GM19023 (cell line): ENCODE measurements at regions not wholly inside any gene's neighbourhood (a gene's known extent, or its start where the extent isn't known, plus 50 kb on each side); places are given as distances from the start of the nearest gene placed in this dataset.

ENCODE experiments used
- ATAC-seq: cut with Tn5 transposase; IDR thresholded peaks from one replicate; pipeline ENCODE4 v1.9.1; 2021; ENCODE audit warnings: mild to moderate bottlenecking, moderate library complexity; ENCODE audit not compliant: unreplicated experiment

DNA sequence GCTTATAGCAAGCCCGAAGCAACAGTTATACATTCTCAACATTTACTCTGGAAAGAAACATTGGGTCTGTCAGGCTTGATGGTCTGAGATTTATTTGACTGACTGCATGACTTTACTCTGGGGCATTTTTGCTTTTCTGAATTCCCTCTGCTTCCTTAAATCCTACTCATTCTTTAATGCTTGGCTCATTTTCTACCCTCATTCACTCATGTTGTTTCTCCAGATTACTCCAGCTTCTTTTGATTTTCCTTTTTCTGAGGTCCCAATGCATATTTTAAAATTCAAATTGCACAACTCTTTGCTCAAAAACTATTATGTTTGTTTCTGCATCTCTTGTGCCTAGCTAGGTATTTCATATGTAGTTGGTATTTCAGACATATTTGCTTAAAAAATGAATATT, 2002.9 kb upstream of the NUDT12 start:
- no peak for ATAC-seq

GRCh38 chr5:105563842-105564241, 2001.3 kb upstream of the NUDT12 start:
- no peak for ATAC-seq

DNA sequence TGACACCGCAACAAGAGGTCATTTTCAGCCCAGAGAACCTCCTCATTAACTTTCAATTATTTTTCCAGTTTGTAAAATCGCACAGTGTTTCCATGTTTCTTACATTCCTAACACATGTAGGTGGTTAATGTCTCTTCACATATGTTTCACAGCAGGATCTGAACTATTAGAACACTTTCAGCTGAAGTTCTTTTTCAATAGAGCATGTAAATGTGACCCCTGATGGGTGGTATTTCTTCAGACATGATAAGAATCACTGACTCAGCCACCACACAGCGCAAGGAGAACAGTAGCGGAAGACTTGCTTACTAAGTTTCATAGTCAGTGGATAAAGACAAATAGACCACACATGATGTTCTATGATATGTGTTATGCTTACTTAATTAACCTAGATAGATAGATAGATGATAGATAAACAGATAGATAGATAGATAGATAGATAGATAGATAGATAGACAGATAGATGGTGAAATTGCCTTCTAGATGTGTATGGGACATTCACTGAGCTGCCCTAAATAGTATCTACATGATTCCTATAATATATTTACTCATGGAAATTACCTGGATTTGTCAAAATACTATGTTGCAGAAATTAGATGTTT, 1992.1 kb upstream of the NUDT12 start:
- no peak for ATAC-seq

DNA sequence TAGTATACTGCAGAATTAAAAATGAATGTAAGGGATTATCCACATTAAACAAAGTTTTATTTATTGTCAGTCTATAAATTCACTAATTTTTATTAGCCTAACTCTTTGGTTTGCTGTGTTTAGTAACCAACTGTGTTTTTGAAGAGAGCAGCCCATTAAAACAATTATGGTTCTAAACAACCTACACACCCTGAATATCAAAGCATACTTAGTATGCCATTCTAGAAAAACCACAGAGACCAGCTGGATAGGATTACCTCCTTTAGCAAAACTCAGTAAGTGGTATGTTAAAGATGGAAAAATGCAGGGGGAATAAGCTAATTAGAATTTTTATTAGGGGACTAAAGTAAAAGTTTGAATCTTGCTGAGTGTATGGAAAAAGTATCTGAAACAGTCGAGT, 1981.7 kb upstream of the NUDT12 start:
- no peak for ATAC-seq

DNA sequence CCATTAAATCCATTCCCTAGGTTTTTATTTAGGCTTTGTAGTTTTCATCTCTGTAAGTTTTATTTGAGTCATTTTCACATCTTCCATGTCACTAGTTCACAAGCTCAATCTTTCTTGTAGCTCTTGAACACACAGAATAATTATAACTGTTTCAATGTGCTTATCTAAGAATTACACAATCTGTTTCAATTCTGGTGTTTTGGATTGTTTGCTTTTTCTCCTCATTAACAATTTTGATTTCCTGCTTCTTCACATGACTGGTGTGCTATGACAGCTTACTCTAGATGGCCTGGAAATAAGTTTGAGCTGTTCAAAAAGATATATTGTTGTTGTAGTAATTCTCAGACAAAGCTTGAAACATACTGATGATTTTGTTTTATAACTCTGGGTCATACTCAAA, 1974.1 kb upstream of the NUDT12 start:
- no peak for ATAC-seq

- no peak for ATAC-seq
Measured at GRCh38 chr5:105530716-105531261, 1968.2 kb upstream of the NUDT12 start.

DNA sequence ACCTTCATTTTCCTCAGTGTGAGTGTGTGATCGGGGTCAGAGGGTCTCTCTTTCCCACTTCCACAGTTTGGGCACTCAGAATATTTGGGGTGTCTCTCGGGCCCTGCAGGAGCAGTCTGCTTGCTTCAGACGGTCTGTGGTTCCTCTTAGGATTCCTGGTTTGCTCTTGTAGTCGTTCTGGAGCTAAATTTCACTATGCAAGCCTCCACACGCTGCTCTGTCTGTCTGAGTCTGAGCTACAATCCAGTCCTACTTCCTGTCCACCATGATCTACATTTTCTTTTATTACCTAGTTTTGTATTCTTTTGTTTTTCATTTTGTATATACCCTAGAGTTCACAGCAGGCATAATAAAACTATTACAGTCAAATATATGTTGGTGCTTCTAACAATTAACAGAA, 1967.3 kb upstream of the NUDT12 start:
- no peak for ATAC-seq

DNA sequence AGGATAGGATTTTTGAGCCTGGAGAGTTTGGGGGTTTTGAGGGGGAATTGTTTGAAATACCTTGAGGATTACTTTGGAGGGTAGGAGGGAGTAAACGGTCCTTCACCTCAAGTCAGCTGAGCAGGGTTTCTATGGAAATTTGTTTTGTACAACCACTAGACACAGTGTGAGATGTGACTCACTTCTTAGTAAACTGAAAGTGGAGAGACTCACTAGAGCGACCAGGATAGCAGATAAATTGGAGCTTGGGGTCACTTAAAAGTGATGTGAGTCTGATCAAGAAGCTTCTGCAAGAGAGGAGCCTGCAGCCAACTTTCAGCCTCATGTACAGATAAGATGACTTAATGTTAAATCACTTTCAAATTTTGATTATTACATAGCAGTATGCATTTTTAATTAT, 1945.9 kb upstream of the NUDT12 start:
- ATAC-seq: no peak

GRCh38 chr5:105506692-105507277, 1944.2 kb upstream of the NUDT12 start:
- ATAC-seq: no peak

GRCh38 chr5:105503950-105504349, 1941.4 kb upstream of the NUDT12 start:
- ATAC-seq: no peak

GRCh38 chr5:105501315-105501714, 1938.7 kb upstream of the NUDT12 start:
- no peak for ATAC-seq

DNA sequence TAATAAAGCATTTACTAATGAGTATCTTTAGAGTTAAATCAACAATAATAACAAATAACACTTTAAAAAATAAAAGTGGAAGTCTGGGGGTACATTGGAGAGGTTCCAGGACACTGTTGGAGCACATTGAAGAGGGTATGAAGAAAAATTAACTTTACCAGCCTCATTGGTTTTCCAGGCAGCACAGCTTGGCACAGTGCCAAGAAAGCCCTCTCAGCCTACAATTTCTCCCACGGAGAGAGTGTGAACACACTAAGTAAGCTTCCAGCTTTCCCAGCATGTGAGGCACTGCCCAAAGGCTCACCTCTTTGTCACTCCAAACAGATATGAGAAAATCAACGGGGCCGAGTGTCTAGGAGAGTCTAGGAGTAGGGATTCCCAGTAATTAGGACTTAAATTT, 1912.8 kb upstream of the NUDT12 start:
- ATAC-seq: no peak

DNA sequence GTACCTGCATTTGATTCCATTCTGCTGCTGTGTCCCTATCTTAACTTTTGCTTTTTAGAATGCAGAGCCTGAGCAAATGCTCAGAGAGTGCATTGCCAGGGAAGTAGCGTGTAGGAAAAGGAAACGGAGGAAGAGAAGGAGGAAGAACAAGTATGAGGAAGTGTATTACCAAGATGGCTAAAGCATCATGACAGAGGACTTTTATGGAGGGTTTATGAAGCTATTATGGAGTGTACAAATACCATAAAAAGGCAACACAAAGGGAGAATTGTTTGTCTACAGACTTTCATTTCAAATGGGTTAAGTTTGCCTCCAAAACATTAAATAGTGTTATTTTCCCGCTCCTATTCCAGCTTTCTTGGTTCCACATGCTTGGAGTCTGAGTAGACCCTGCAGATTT, 1899.8 kb upstream of the NUDT12 start:
- ATAC-seq: no peak

- no peak for ATAC-seq
Measured at GRCh38 chr5:105460721-105461120, 1898.1 kb upstream of the NUDT12 start.

DNA sequence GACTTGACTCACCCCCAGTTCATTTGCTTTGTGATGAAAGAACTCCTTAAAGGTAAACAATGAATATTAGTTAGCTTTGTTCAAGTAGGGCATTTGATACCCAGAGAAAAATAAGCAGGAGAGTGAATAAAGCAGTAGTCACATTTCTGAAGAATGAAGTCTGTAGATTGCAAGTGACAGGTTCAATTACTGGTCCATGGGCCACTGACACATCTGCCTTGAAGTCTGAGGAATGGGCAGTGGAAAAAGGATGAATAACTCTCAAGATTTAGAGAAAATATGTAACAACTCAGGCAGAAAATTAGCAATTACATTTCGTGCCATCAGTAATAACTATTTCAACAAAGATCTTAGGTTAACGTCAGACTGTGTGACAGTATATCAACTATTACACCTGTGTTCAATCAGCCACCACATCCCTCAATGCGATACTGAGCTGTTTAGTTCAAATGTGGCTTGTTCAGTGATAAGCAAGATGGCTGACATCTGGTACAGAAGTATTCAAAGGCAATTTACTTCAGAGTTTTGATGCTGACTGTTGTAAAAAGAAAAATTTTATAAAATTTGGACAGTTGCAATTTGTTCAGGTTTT, 1890.7 kb upstream of the NUDT12 start:
- no peak for ATAC-seq

- ATAC-seq: no peak
Measured at GRCh38 chr5:105448271-105448670, 1885.7 kb upstream of the NUDT12 start.

GRCh38 chr5:105430516-105430915, 1867.9 kb upstream of the NUDT12 start:
- ATAC-seq: no peak

- ATAC-seq: no peak
Measured at GRCh38 chr5:105428451-105429380, 1866.1 kb upstream of the NUDT12 start.

GRCh38 chr5:105414067-105414466, 1851.5 kb upstream of the NUDT12 start:
- ATAC-seq: no peak

GRCh38 chr5:105413406-105413990, 1850.9 kb upstream of the NUDT12 start:
- ATAC-seq: no peak

- ATAC-seq: no peak
Measured at GRCh38 chr5:105409695-105410094, 1847.1 kb upstream of the NUDT12 start.
